ENCODE measurements at regions not wholly inside any gene's neighbourhood (a gene's known extent, or its start where the extent isn't known, plus 50 kb on each side); places are given as distances from the start of the nearest gene placed in this dataset.

GRCh38 chr1:30381266-30381665 is 342.1 kb downstream of the MATN1 start:
- Histone ChIP-seq H3K36me3 (no peaks in the 10 kb centered on the region), H3K9me3 (no peaks in the 10 kb centered on the region), H3K27me3 (no peaks in the 10 kb centered on the region), H3K27ac (no peak overlapping the region), H3K4me1 (no peaks in the 10 kb centered on the region), H3K4me3 (no peak overlapping the region)
- intact Hi-C loops (cut with DNase I): loop anchor here (5.0 kb wide), 1 partner anchor 326 kb away; no protein-coding TSS in a partner anchor
- TF ChIP-seq CTCF (IDR thresholded peaks at IDR 0.05): no peak
- DNase-seq (ENCODE audit: low spot score in 2 of 2): peak in 1 of 2 donors; percentile 21

GRCh38 chr1:30380625-30380984 is 342.8 kb downstream of the MATN1 start:
- intact Hi-C loops (cut with DNase I): loop anchor here (1.0 to 5.0 kb wide), 2 partner anchors 327 to 1144 kb away; partner anchors contain the start of gene PTPRU
- no peak for TF ChIP-seq CTCF (IDR thresholded peaks at IDR 0.05)
- Histone ChIP-seq H3K4me3 (no peak overlapping the region), H3K36me3 (no peaks in the 10 kb centered on the region), H3K27ac (no peak overlapping the region), H3K27me3 (no peaks in the 10 kb centered on the region), H3K4me1 (no peaks in the 10 kb centered on the region), H3K9me3 (no peaks in the 10 kb centered on the region)
- no peak for DNase-seq (ENCODE audit: low spot score in 2 of 2)

- Histone ChIP-seq H3K36me3 (no peaks in the 10 kb centered on the region), H3K4me3 (no peak overlapping the region), H3K9me3 (no peaks in the 10 kb centered on the region), H3K27ac (no peak overlapping the region), H3K4me1 (no peaks in the 10 kb centered on the region), H3K27me3 (no peaks in the 10 kb centered on the region)
- peak; percentile 53 to 79 (median 73) for TF ChIP-seq CTCF (IDR thresholded peaks at IDR 0.05)
- DNase-seq (ENCODE audit: low spot score in 2 of 2): peak in 1 of 2 donors; percentile 75
- intact Hi-C loops (cut with DNase I): loop anchor here (1.0 to 5.0 kb wide), 2 partner anchors 327 to 1144 kb away; partner anchors contain the start of gene PTPRU
These were observed 343.4 kb downstream of the MATN1 start for GRCh38 chr1:30379684-30380624.

DNA sequence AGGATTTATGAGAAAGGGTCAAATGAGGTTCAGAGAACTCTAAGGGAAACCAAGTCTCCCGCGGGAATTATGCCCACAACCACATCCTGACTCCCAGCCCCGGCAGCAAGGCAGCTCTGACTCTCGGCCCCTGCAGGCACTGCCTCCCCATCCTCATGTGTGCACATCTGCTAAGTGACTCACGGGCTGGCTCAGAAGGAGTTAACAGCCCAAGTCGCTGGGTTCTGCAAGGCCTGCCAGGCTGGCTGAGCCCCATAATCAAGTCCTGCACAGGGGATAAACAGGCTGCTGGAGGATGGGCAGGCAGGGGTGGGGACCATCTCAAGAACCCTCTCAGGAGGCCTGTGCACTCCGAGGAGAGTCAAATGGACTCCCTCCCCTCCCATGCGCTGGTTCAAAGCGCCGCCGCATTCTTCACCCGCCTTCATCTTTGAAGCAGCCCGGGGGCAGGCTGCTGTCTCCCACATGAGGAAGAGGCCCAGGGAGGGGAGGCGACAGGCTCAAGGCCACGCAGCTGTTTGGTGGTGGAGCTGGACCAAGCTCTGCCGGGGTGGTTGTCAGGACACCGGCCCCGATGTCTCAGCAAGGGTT is 344.3 kb downstream of the MATN1 start:
- Histone ChIP-seq H3K4me3 (no peak overlapping the region), H3K9me3 (no peaks in the 10 kb centered on the region), H3K4me1 (no peaks in the 10 kb centered on the region), H3K27me3 (no peaks in the 10 kb centered on the region), H3K27ac (no peak overlapping the region), H3K36me3 (no peaks in the 10 kb centered on the region)
- DNase-seq (ENCODE audit: low spot score in 2 of 2): peak in 1 of 2 donors; percentile 54
- intact Hi-C loops (cut with DNase I): no loop called here
- TF ChIP-seq CTCF (IDR thresholded peaks at IDR 0.05): no peak

- Histone ChIP-seq H3K27me3 (no peaks in the 10 kb centered on the region), H3K9me3 (no peaks in the 10 kb centered on the region), H3K27ac (no peak overlapping the region), H3K4me3 (no peak overlapping the region), H3K36me3 (no peaks in the 10 kb centered on the region), H3K4me1 (no peaks in the 10 kb centered on the region)
- intact Hi-C loops (cut with DNase I): no loop called here
- TF ChIP-seq CTCF (IDR thresholded peaks at IDR 0.05): no peak
- peak in 1 of 2 donors; percentile 16 for DNase-seq (ENCODE audit: low spot score in 2 of 2)
These were observed 345.3 kb downstream of the MATN1 start for GRCh38 chr1:30378003-30378596.
